K562 (cell line): ENCODE measurements at regions not wholly inside any gene's neighbourhood (a gene's known extent, or its start where the extent isn't known, plus 50 kb on each side); places are given as distances from the start of the nearest gene placed in this dataset.

Experiments
- ATF7 ChIP-seq: fragments of 450-650 bp; IDR thresholded peaks from 2 replicates; pipeline ENCODE4 v1.7.1; 2014; ENCODE audit warnings: mild to moderate bottlenecking, moderate library complexity
- EP300 ChIP-seq: IDR thresholded peaks from 2 replicates; pipeline ENCODE4 v1.6.1; 2012; ENCODE audit warnings: low read length, improper control_type of control experiment
- ESRRA ChIP-seq: fragments of 450-650 bp; IDR thresholded peaks from 2 replicates; pipeline ENCODE4 v1.6.1; 2014; ENCODE audit warnings: low read depth, mild to moderate bottlenecking, moderate library complexity, borderline replicate concordance
- EZH2 ChIP-seq: IDR thresholded peaks from 2 replicates; pipeline ENCODE4 v1.6.1; 2012; ENCODE audit warnings: low read depth, mild to moderate bottlenecking, inconsistent platforms, low read length, borderline replicate concordance
- MAX ChIP-seq: sonication (generic); formaldehyde crosslinking; IDR thresholded peaks from 2 replicates; pipeline ENCODE4 v1.9.0; 2022; ENCODE audit warnings: mild to moderate bottlenecking, missing genetic modification reagents

- TF ChIP-seq ATF7: no peak
- TF ChIP-seq ESRRA: no peak
- TF ChIP-seq EP300: no peak
- TF ChIP-seq MAX (CRISPR knock-in tag): no peak
- no peak for TF ChIP-seq EZH2
These were observed 205.1 kb upstream of the TLL1 start for GRCh38 chr4:165667969-165668368.
